ENCODE measurements at regions not wholly inside any gene's neighbourhood (a gene's known extent, or its start where the extent isn't known, plus 50 kb on each side); places are given as distances from the start of the nearest gene placed in this dataset.
"Not testable (repeated sequence)": the region's sequence is repeated elsewhere in the genome, so short reads cannot be mapped to it uniquely, and the experiment has no call there.

DNA sequence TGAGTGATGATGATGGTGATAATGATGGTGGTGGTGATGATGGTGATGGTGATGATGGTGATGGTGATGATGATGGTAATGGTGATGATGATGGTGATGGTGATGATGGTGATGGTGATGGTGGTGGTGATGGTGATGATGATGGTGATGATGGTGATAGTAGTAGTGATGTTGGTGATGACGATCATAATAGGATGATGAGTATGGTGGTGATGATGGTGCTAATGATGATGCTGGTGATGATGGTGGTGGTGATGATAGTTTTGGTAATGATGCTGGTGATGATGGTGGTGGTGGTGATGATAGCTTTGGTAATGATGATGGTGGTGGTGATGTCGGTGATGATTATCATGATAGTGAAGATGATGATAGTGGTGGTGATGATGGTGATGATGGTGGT is 171.5 kb upstream of the SFSWAP start:
- no peak for DNase-seq (ENCODE audit: low read depth)

DNA sequence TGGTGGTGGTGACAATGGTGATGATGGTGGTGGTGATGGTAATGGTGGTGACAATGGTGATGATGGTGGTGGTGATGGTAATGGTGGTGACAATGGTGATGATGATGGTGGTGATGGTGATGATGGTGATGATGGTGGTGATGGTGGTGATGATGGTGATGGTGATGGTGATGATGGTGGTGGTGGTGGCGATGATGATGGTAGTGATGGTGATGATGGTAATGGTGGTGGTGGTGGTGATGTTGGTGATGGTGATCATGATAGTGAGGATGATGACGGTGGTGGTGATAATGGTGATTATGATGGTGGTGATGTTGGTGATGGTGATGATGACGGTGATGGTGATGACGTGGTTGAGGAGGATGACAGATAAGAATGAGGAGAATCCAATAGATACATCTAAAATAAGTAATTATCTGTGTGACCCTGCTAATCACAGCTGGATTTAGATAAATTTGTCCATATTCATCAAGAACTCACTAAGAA is 170.7 kb upstream of the SFSWAP start:
- no peak for DNase-seq (ENCODE audit: low read depth)

DNA sequence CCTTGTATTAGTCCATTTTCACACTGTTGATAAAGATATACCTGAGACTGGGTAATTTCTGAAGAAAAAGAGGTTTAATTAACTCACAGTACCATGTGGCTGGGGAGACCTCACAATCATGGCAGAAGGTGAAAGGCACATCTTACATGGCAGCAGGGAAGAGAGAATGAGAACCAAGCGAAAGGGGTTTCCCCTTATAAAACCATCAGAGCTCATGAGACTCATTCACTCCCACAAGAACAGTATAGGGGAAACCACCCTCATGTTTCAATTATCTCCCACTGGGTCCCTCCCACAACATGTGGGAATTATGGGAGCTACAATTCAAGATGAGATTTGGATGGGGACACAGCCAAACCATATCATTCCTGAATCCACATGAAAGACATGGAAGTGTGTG is 169.4 kb upstream of the SFSWAP start:
- not testable (repeated sequence) for DNase-seq (ENCODE audit: low read depth)

DNA sequence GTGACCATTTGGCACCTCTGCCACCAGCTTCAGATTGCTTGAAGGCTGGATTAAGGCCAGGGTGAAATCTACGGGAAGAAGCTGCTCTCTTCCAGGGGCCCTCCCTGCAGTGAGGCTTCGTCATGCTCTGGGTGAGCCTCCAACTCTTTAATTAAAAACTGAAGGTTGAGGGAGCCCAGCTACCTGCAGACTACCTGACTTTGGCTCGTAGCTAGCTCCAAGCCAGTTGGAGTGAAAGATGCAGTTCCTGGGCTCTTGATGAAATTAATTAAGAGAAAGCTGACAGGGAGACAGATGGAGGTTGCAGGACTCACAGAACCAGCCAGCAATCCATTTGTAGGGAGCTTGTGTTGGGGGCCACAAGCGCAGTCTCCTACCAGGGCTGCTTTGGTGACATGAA is 168.5 kb upstream of the SFSWAP start:
- no peak for DNase-seq (ENCODE audit: low read depth)

DNA sequence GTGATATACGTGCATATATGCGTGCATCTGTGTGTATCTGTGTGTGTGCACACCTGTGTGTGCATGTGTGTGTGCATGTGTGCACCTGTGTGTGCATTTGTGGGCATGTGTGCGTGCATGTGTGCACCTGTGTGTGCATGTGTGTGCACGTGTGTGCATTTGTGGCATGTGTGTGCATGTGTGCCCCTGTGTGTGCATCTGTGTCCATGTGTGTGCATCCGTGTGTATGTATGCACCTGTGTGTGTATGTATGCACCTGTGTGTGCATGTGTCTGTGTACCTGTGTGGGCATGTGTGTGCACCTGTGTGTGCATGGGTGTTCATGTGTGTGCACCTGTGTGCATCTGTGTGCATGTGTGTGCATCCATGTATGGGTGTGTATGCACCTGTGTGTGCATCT is 167.8 kb upstream of the SFSWAP start:
- DNase-seq (ENCODE audit: low read depth), result no peak

DNA sequence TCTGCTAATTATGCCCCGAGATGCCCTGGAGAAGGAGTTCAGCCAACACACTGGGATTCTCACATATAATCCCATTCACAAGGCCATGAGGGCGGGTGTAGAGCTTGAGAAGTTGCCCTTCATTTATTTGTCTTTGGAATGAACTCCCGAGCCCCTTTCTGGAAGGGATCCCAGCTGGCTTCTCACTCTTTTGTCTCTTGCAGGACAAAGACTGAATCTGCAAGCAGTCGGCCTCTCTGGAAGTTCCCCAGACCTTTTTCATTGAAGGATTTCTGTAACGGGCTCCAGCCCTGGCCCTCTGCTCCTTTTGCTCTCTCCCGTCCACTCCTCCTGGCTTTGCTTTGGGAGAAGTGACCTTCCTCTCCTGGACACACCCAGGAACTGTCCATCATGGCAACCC is 163.3 kb upstream of the SFSWAP start:
- no peak for DNase-seq (ENCODE audit: low read depth)

DNA sequence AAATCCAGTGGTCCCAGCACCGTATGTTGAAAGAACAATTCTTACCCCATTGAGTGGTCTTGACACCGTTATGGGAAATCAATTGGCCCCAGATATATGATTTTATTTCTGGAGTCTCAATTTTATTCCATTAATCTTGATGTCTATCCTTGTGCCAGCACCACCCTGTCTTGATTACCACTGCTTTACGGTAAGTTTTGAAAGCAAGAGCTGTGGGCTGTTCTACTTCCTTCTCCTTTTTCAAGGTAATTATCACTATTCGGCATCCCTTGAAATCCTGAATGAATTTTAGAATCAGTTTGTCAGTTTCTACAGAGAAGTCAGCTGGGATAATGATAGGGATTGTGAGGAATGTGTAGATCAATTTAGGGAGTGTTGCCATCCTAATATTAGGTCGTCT is 160.8 kb upstream of the SFSWAP start:
- DNase-seq (ENCODE audit: low read depth), result no peak

DNA sequence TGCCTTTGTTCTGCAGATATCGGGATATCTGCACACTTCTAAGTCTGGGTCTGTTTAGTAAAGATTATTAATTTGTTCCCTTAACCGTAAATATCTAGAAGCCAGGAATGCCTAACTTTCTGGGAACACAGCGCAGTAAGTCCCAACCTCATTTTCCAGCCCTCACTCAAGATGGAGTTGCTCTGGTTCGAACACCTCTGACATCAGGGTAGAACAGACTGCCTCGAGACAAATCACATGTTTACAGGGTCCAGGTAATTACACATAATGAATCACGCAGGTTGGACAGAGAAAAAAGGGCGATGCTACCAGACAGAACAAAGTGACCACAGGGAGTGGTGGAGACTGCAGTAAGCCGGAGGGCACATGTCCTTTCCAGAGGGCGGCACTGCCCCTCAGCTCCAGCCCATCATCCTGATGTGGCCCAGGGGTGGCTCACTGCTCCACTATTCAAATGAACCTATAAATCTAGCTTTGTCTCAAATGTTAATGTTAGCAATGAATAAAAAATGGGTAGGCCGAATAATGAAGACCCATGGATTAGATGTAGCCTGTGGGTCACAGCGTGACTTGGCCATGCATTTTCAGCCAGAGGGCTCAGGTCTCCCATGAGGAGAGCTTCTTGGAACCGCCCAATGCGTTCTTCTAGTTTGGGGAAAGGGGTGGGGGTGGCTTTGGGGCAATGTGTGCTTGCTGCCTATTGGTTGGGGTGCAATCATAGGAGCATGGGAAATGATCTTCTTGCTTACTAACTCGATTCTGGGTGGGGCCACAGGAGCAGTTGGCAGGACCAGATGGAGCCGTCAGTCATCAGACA is 159.0 kb upstream of the SFSWAP start:
- no peak for DNase-seq (ENCODE audit: low read depth)

DNA sequence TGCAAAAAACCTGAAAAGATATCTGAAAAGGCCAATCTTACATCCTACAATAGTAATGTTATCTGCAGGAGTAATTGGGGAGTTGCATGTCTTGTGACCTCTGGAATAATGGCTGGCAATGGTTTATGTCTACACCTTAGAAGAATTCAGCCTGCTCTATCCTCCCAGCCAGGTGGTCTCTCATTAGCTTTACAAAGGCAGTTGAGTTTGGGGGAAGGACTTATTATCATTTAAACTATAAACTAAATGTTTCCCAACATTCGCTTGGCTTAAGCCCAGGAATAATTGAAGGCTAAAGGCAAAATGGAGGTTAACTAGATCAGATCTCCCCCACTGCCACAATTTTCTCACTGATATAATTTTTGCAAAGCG is 158.4 kb upstream of the SFSWAP start:
- DNase-seq (ENCODE audit: low read depth), result no peak

DNA sequence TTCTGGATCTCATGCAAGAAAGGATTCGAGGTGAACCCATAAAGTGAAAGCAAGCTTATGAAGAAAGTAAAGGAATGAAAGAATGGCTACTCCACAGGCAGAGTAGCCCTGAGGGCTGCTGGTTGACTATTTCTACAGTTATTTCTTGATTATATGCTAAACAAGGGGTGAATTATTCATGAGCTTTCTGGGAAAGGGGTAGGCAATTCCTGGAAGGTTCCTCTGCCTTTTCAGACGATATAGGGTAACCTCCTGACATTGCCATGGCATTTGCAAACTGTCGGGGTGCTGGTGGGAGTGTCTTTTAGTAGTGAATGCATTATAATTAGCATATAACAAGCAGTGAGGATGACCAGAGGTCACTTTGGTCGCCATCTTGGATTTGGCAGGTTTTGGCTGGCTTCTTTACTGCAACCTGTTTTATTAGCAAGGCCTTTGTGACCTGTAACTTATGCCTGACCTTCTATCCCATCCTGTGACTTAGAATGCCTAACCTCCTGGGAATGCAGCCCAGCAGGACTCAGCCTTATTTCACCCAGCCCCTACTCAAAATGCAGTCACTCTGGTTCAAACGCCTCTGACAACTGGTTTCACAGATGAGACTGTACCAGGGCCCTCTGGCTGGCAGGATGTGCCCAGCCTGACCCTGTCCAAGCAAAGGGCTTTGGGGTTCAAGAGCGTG is 157.7 kb upstream of the SFSWAP start:
- DNase-seq (ENCODE audit: low read depth), result no peak

DNA sequence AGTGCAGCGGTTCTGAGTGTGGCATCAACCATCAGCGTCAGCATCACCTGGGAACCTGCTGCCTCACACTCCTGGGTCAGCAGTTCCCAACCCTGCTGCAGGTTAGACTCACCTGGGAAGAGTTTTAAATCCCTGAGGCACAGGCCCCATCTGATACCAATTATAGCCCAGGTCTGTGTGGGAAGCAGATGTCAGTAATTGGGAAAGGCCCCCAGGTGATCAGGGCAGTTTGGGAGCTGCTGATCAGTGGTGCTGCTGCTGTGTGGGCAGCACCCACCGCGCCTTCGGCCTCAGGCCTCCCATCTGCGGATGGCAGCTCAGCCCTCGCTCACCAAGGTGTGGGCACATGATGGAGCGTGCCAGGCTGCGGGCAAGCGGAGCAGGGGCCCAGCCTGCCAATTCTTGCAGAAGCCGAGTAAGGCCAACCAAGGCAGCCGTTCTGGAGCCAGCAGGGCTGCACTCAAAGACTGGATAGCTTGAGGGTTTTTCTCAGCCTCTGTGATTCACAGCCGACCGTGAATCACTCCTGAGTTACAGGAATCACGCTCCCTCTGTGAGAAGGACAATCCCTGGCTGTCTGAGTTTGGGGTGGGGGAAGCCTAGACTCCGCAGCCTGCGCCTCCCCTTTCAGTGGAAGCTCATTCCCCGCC is 155.6 kb upstream of the SFSWAP start:
- no peak for DNase-seq (ENCODE audit: low read depth)

DNA sequence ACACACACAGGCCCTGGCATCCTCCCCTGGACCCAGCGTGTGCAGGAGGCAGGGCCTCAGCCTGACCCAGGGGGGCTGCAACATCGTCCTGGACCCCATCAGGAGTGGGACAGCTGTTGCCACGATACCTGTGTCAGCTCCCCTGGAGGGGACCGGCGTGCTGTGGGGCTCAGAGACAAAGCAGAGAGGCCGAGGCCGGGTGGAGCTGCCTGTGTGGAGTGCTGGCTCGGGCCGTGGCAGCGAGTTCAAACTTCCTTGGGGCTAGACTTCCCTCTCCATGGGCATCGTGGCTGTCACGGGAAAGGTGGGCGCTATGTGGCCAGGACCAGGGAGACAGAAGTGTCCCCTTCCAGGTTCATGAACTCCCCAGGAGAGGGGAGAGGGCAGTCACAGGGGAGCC is 155.0 kb upstream of the SFSWAP start:
- no peak for DNase-seq (ENCODE audit: low read depth)

DNA sequence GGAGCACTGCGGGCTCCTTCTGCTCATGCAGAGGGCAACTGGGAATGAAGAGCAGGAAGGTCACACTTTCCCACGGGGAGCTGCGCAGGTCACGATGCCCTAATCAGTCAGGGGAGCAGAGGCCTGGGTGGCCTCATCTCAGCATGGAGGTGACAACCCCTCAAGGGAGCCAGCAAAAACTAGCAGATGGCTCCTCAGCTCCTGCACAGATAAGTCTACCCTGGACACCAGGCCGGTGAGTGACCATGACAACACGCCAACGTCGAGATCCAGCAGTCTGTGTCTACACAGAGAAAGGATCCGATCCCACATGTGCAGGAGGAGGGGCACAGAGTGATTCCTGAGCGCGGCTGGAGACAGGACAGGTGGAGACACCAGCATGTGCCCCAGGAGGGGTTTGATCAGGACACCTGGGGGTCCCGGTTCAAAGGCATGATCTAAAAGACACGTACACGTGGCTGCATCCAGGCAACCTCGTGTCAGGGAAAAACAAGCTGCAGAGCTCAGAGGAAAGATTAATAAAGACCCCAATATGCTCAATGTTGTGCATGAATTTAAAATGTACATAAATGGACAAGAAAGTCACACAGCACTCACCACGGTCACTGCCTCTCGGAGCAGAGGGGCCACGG is 153.7 kb upstream of the SFSWAP start:
- no peak for DNase-seq (ENCODE audit: low read depth)

DNA sequence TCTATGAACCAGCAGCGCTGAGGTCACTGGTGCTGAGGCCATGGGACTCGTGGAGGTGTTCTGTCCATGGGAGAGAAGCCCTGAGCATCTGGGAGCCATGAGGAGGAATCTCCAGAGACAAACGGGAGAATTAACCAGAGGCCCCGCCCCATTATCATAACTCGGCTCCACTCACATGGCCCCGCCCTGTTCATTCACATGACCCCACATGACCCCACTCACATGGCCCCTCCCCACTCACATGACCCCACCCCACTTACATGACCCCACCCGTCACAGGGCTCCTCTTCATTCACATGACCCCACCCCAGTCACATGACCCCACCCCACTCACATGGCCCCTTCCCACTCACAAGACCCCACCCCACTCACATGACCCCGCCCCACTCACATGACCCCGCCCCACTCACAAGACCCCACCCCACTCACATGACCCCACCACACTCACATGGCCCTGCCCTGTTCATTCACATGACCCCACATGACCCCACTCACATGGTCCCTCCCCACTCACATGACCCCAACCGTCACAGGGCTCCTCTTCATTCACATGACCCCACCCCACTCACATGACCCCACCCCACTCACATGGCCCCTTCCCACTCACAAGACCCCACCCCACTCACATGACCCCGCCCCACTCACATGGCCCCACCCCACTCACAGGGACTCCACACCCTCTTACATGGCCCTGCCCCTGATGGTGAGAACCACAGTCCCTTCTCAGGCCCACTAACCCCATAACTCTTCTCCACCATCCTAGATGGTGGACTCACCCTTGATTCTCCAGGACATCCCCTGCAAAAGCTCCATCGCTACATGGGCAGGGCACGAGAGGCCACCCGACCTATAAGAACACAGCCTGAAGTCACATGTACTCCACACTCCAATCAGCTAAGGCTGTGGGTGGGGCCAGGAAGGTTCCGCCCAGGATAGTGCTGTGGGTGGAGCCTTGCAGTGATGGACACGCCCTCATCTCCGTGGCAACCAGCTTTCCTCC is 151.1 kb upstream of the SFSWAP start:
- no peak for DNase-seq (ENCODE audit: low read depth)

DNA sequence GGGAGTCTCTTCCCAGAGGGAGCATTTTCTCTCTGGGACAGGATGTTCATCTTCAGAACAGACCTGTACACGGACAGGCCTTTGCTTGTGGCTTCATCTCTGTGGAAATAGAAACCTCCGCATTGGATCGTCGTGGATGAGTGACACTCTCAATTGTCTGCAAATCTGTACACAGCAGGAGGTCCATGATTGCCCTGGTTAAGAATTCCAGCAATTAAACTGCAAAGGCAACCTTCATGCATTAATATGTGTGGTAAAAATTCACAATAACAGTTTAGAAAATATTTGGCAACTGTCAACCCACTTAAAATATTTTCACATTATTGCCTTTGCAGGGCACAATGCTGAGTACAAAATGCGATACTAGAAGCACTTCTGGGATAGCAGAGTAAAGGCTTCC is 149.8 kb upstream of the SFSWAP start:
- DNase-seq (ENCODE audit: low read depth), result no peak

DNA sequence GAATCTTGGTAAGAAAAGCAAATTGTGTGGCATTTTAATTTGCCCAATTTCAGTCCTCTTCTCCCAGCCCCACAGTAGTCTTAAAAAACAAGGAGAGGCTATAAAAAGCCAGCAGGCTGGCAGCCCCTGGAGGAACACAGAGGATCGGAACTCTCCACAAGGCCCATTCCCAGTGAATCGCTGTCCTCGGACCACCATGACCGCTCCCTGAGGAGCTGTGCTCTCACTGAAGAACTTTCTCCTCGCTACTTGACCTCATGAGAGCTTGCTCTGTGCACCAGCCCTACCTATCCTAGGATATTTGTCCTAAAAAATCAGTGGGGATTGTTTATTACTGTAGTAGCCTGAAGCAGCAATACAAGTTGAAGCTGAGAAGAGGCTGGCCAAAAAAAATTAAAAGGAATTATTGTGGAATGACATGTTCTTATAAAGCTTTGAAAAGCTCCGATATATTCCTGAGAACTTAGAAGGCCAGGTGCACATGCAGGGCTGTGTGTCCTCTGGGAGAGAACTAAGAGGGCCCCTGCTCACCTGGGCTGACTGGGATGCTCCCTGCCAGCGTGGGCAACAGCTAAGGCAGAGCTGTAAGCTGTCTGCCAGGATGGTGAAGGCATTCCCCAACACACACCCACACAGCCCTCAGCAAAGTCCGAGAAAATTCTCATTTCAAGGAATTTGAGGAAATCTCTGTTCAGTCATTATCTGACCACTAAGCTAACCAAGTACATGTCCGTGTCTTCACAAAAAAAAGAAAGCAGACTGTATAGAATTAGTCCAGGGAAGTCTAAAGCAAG is 148.8 kb upstream of the SFSWAP start:
- DNase-seq (ENCODE audit: low read depth), result no peak

DNA sequence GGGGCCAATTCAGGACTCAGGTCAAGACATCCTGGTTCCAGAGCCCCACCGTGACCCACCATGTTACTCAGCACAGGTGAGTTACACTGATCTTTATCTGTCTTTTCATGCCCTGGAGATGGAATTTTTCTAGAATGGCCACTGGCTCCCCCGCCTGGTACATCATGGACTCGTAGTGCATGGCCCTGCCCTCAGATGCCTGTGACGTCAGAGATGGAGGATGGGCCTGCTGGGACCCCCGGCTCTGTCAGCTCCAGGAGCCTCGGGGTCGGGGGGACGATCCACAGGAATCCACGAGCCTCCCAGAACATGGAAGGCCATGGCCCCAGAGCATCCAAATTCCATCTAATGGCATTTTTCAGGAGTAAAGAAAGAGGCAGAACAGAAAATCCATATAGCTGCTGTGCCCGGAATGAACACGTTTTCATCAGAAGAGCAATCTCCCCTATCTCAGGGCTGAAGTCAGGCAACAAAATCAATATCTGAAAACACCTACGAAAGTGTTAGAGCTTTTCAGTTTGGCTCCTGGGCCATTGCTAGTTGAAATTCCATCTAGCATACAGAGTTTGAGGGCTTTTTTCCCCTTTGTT is 146.7 kb upstream of the SFSWAP start:
- DNase-seq (ENCODE audit: low read depth), result not testable (repeated sequence)

DNA sequence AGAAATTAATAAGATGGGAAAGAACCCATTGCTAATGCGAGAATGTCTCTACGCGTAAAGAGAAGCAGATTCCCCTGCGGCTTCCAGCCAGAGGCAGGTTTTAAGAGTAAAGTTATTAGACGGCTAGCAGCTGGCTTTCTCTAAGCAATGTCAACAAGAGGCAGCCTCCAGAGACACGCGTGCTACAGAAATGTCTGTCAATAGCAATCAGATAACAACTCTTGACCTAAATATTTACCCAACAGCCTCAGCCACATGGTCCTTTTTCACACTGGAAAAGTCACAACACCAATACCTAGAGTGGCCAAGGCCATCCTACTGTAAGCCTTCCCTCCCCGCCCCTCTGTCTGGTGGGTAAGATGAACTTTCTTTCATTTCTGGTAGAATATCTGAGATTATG is 146.0 kb upstream of the SFSWAP start:
- DNase-seq (ENCODE audit: low read depth), result no peak

DNA sequence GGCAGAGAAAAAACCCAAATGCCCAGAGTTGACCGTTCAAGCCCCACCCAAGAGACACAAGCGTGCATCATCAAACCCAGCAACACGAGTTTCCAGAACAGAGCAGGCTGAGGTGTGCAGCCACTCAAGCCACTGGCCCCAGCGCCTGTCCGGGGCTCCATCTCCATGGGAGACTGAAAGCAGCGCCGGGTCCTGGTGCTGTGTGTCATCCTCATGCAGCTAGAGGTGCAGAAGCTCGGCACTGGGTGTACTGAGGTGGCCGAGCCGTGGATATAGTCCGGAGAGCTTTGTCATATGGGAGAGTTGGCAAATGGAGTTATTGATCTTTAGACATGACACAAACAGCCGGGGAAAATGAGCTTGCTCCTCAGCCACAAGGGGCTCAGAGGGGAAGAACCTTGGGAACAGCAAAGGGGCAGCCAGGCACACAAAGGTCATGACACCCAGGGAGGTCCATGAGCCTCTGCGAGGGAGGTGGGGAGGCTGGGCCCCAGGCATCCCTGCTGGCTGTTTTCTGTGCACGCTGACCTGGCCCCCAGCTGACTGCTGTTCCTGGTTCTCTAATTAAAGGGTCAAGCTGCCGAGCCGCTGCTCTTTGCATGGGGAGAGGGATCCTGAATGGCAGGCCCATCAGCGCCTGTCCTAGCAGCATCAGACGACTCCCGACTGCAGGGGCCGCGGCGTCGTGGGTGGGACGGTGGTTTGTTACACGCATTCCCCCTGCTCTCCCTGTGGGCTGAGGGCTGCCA is 145.4 kb upstream of the SFSWAP start:
- no peak for DNase-seq (ENCODE audit: low read depth)
